Activated CD8-positive, alpha-beta T cell treated with anti-CD3 and anti-CD28 coated beads, Interleukin-2, amount 10 ng/mL, durations not matched to agents 7 days and 5 days (primary cell): ENCODE measurements at regions not wholly inside any gene's neighbourhood (a gene's known extent, or its start where the extent isn't known, plus 50 kb on each side); places are given as distances from the start of the nearest gene placed in this dataset.

ENCODE experiments used
- ATAC-seq: fragments of 150-1000 bp; cut with Tn5 transposase; one replicate; pipeline ENCODE4 v1.10.0; 2021; ENCODE audit warnings: moderate library complexity
- CTCF ChIA-PET: fragments of 350-600 bp; sonication (Branson Sonifier 250); formaldehyde crosslinking; loops from one replicate; lab custom pipeline; 2021; ENCODE audit warnings: antibody characterized with exemption; lab: Charles Lee
- POLR2A ChIA-PET: fragments of 350-600 bp; sonication (Branson Sonifier 250); formaldehyde crosslinking; loops from one replicate; lab custom pipeline; 2021; ENCODE audit warnings: antibody characterized with exemption; lab: Charles Lee
- DNase-seq: peaks from one replicate; pipeline ENCODE4 v3.0.0-alpha.2; 2020
- H3K27ac Mint-ChIP-seq: one replicate; pipeline ENCODE4 v1.8.0; 2021; ENCODE audit warnings: mild to moderate bottlenecking, mixed read lengths
- H3K27me3 Mint-ChIP-seq: one replicate; pipeline ENCODE4 v1.8.0; 2021; ENCODE audit warnings: low read depth, mixed read lengths
- H3K36me3 Mint-ChIP-seq: one replicate; pipeline ENCODE4 v1.8.0; 2021; ENCODE audit warnings: low read depth, mixed read lengths
- H3K4me1 Mint-ChIP-seq: one replicate; pipeline ENCODE4 v1.8.0; 2021; ENCODE audit warnings: low read depth, mixed read lengths
- H3K4me3 Mint-ChIP-seq: one replicate; pipeline ENCODE4 v1.8.0; 2021; ENCODE audit warnings: mild to moderate bottlenecking, mixed read lengths
- H3K9me3 Mint-ChIP-seq: one replicate; pipeline ENCODE4 v1.8.0; 2022; ENCODE audit warnings: mixed read lengths; ENCODE audit not compliant: insufficient read depth

DNA sequence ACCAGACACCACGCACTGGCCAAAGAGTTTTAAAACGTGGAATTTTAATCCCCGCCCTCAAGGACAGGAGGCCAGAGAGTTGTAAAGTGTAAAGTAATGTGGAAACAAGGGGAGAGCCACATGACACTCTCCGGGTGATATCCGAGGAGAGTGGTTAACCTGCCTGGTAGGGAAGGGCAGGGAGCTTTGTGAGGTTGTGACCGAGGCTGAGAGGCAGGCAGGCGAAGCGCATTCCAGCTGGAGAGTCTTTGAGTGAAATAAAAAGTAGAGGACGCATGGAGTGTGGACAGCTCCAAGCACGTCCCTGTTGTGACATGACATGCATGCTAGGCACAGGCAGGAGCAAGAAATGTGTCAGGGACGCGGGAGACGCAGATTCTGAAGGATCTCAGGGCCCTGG is 539.5 kb downstream of the RNF144A start:
- no peak for DNase-seq
- peaks cover 44% of the 10 kb centered on the region for H3K4me1 Mint-ChIP-seq
- H3K27ac Mint-ChIP-seq: no peak overlapping the region
- no peak for ATAC-seq
- no peak overlapping the region for H3K4me3 Mint-ChIP-seq
- ChIA-PET CTCF (interaction anchor here (0.7 to 1.2 kb wide), 2 partner anchors 12 to 24 kb away, joined by 3 read pairs; no protein-coding TSS in a partner anchor), POLR2A (interaction anchor here (1.0 to 1.1 kb wide), 2 partner anchors 11 to 1225 kb away, joined by 3 to 4 read pairs; partner anchors contain the start of gene ID2)
- H3K9me3 Mint-ChIP-seq: peaks cover 19% of the 10 kb centered on the region
- peaks cover 47% of the 10 kb centered on the region for H3K36me3 Mint-ChIP-seq
- H3K27me3 Mint-ChIP-seq: no peaks in the 10 kb centered on the region

GRCh38 chr2:7458066-7458465 is 540.9 kb downstream of the RNF144A start:
- ChIA-PET POLR2A (no interaction called here), CTCF (interaction anchor here (1.1 kb wide), 1 partner anchor 31 kb away, joined by 3 read pairs; no protein-coding TSS in a partner anchor)
- Mint-ChIP-seq H3K36me3 (peaks cover 49% of the 10 kb centered on the region), H3K27me3 (no peaks in the 10 kb centered on the region), H3K9me3 (peaks cover 25% of the 10 kb centered on the region), H3K4me1 (peaks cover 31% of the 10 kb centered on the region), H3K4me3 (no peak overlapping the region), H3K27ac (no peak overlapping the region)
- DNase-seq (no peak), ATAC-seq (no peak)

- peak; percentile 71 for DNase-seq
- ChIA-PET CTCF (interaction anchor here (0.5 to 4.0 kb wide), 7 partner anchors 11 to 204 kb away, joined by 3 to 23 read pairs (median 3); no protein-coding TSS in a partner anchor), POLR2A (interaction anchor here (0.7 to 3.6 kb wide), 5 partner anchors 11 to 100 kb away, joined by 3 to 31 read pairs (median 4); no protein-coding TSS in a partner anchor)
- ATAC-seq: peak; percentile 97
- H3K27ac Mint-ChIP-seq: peak overlapping the region; percentile 87
- peaks cover 36% of the 10 kb centered on the region for H3K9me3 Mint-ChIP-seq
- no peaks in the 10 kb centered on the region for H3K27me3 Mint-ChIP-seq
- no peak overlapping the region for H3K4me3 Mint-ChIP-seq
- H3K4me1 Mint-ChIP-seq: peaks cover 48% of the 10 kb centered on the region
- H3K36me3 Mint-ChIP-seq: peaks cover 40% of the 10 kb centered on the region
Observed at GRCh38 chr2:7467782-7468447, 550.7 kb downstream of the RNF144A start.

GRCh38 chr2:7468448-7468828 is 551.2 kb downstream of the RNF144A start:
- Mint-ChIP-seq H3K36me3 (peaks cover 37% of the 10 kb centered on the region), H3K4me1 (peaks cover 53% of the 10 kb centered on the region), H3K9me3 (peaks cover 32% of the 10 kb centered on the region), H3K27me3 (no peaks in the 10 kb centered on the region), H3K4me3 (no peak overlapping the region), H3K27ac (peak overlapping the region; percentile 87)
- POLR2A ChIA-PET: interaction anchor here (1.0 to 3.6 kb wide), 4 partner anchors 12 to 37 kb away, joined by 3 to 31 read pairs (median 4); no protein-coding TSS in a partner anchor
- CTCF ChIA-PET: interaction anchor here (0.5 to 4.0 kb wide), 6 partner anchors 11 to 203 kb away, joined by 3 to 23 read pairs (median 4); no protein-coding TSS in a partner anchor
- no peak for DNase-seq
- no peak for ATAC-seq

GRCh38 chr2:7468955-7469354 is 551.7 kb downstream of the RNF144A start:
- DNase-seq: no peak
- H3K9me3 Mint-ChIP-seq: peaks cover 31% of the 10 kb centered on the region
- H3K4me3 Mint-ChIP-seq: no peak overlapping the region
- POLR2A ChIA-PET: interaction anchor here (0.7 to 3.6 kb wide), 2 partner anchors 17 to 99 kb away, joined by 3 to 31 read pairs; no protein-coding TSS in a partner anchor
- peaks cover 35% of the 10 kb centered on the region for H3K36me3 Mint-ChIP-seq
- ATAC-seq: no peak
- H3K27me3 Mint-ChIP-seq: no peaks in the 10 kb centered on the region
- CTCF ChIA-PET: interaction anchor here (1.0 to 4.0 kb wide), 4 partner anchors 15 to 99 kb away, joined by 3 to 23 read pairs (median 4); no protein-coding TSS in a partner anchor
- peaks cover 55% of the 10 kb centered on the region for H3K4me1 Mint-ChIP-seq
- peak overlapping the region; percentile 87 for H3K27ac Mint-ChIP-seq

DNA sequence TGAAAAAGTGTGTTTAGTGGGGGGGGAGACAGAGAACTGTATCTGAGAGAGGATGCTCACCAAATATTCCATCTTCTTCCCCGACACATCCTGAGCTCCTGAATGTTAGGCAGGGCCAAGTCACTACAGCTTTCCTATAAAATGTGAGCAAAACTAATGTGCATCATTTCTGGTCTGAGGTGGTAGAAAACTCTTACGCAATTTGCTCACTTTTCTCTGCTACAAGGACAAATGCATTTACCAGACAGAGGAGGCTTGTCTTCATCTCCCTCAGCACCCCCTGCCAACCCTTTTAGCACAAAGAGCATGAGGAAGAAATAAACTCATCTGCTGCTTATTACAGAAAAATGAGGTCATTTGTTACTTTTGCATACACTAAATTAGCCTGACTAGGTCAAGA is 554.0 kb downstream of the RNF144A start:
- peaks cover 16% of the 10 kb centered on the region for H3K9me3 Mint-ChIP-seq
- no peak for DNase-seq
- H3K27me3 Mint-ChIP-seq: no peaks in the 10 kb centered on the region
- ChIA-PET CTCF (interaction anchor here (0.6 to 0.9 kb wide), 2 partner anchors 72 to 201 kb away, joined by 3 to 4 read pairs; no protein-coding TSS in a partner anchor), POLR2A (interaction anchor here (1.5 kb wide), 1 partner anchor 21 kb away, joined by 3 read pairs; no protein-coding TSS in a partner anchor)
- peaks cover 36% of the 10 kb centered on the region for H3K36me3 Mint-ChIP-seq
- H3K4me1 Mint-ChIP-seq: peaks cover 57% of the 10 kb centered on the region
- no peak for ATAC-seq
- no peak overlapping the region for H3K27ac Mint-ChIP-seq
- no peak overlapping the region for H3K4me3 Mint-ChIP-seq

GRCh38 chr2:7472465-7472864 is 555.3 kb downstream of the RNF144A start:
- no peak for DNase-seq
- no peaks in the 10 kb centered on the region for H3K27me3 Mint-ChIP-seq
- peaks cover 16% of the 10 kb centered on the region for H3K9me3 Mint-ChIP-seq
- ChIA-PET POLR2A (interaction anchor here (0.7 to 1.6 kb wide), 5 partner anchors 22 to 1208 kb away, joined by 3 to 13 read pairs (median 3); no protein-coding TSS in a partner anchor), CTCF (interaction anchor here (0.7 to 1.1 kb wide), 4 partner anchors 19 to 52 kb away, joined by 3 to 4 read pairs (median 3); no protein-coding TSS in a partner anchor)
- peaks cover 35% of the 10 kb centered on the region for H3K36me3 Mint-ChIP-seq
- peaks cover 62% of the 10 kb centered on the region for H3K4me1 Mint-ChIP-seq
- H3K4me3 Mint-ChIP-seq: no peak overlapping the region
- H3K27ac Mint-ChIP-seq: no peak overlapping the region
- no peak for ATAC-seq

DNA sequence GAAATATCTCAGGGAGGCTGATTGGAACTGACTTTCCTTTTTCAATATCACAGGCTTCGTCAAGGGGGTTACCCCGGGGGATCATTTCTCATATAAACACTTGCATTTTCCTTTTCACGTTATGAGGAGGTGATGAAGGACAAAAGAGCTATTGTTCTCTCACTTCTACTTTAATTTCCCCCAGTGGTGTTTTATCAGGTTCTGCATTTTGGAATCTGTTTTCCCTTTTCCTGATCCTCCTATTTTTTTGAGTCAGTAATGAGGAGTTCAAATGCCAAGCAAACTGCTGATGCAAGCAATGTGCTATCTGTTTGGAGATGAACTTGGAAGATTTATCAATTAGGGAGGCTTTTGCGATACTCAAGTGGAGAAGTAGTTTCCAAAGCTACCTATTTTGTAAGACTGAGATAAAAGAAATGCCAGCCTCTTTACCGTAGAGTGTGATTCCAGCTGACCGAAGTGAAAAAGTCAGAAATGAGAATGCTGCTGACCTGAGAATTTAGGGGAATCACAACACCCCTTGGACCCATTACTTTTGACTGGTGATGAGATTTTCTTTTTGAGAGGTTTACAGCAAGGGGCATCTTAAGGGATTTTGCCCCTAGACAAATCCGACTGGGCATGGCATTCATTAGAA is 556.0 kb downstream of the RNF144A start:
- H3K4me3 Mint-ChIP-seq: no peak overlapping the region
- peaks cover 12% of the 10 kb centered on the region for H3K9me3 Mint-ChIP-seq
- ChIA-PET POLR2A (interaction anchor here (0.6 to 1.6 kb wide), 5 partner anchors 22 to 1207 kb away, joined by 3 to 13 read pairs (median 3); no protein-coding TSS in a partner anchor), CTCF (interaction anchor here (0.7 to 1.3 kb wide), 8 partner anchors 18 to 198 kb away, joined by 3 to 4 read pairs (median 3); no protein-coding TSS in a partner anchor)
- H3K36me3 Mint-ChIP-seq: peaks cover 28% of the 10 kb centered on the region
- no peak for DNase-seq
- peaks cover 58% of the 10 kb centered on the region for H3K4me1 Mint-ChIP-seq
- peak overlapping the region; percentile 27 for H3K27ac Mint-ChIP-seq
- ATAC-seq: no peak
- H3K27me3 Mint-ChIP-seq: no peaks in the 10 kb centered on the region

GRCh38 chr2:7476371-7476770 is 559.2 kb downstream of the RNF144A start:
- peaks cover 6% of the 10 kb centered on the region for H3K9me3 Mint-ChIP-seq
- ChIA-PET POLR2A (no interaction called here), CTCF (no interaction called here)
- H3K27me3 Mint-ChIP-seq: no peaks in the 10 kb centered on the region
- no peak overlapping the region for H3K27ac Mint-ChIP-seq
- DNase-seq (no peak), ATAC-seq (no peak)
- H3K4me3 Mint-ChIP-seq: no peak overlapping the region
- peaks cover 24% of the 10 kb centered on the region for H3K36me3 Mint-ChIP-seq
- peaks cover 40% of the 10 kb centered on the region for H3K4me1 Mint-ChIP-seq

DNA sequence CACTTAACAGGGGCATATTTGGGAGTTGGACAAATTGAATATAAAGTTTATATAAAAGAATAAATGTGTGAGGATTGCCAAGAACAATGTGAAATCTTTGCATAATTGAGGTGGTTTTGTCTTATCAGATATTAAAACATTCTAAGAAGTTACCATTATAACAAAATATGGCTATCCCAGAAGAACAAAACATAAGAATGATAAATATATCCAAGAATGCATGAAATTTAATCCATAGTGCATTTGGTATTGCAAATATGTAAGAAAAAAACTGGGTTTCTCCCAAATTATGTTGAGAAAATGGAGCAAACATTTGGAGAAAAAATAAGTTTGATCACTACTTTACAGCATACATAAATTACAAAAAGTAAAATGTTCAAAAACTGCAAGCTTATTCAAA is 562.4 kb downstream of the RNF144A start:
- peaks cover 28% of the 10 kb centered on the region for H3K4me1 Mint-ChIP-seq
- DNase-seq (no peak), ATAC-seq (no peak)
- H3K27ac Mint-ChIP-seq: no peak overlapping the region
- peaks cover 18% of the 10 kb centered on the region for H3K9me3 Mint-ChIP-seq
- ChIA-PET POLR2A (no interaction called here), CTCF (interaction anchor here (1.5 kb wide), 1 partner anchor 88 kb away, joined by 3 read pairs; no protein-coding TSS in a partner anchor)
- no peak overlapping the region for H3K4me3 Mint-ChIP-seq
- no peaks in the 10 kb centered on the region for H3K27me3 Mint-ChIP-seq
- H3K36me3 Mint-ChIP-seq: peaks cover 34% of the 10 kb centered on the region

GRCh38 chr2:7480431-7480830 is 563.2 kb downstream of the RNF144A start:
- H3K4me1 Mint-ChIP-seq: peaks cover 26% of the 10 kb centered on the region
- ChIA-PET POLR2A (no interaction called here), CTCF (interaction anchor here (1.5 kb wide), 1 partner anchor 87 kb away, joined by 3 read pairs; no protein-coding TSS in a partner anchor)
- peaks cover 31% of the 10 kb centered on the region for H3K36me3 Mint-ChIP-seq
- no peaks in the 10 kb centered on the region for H3K27me3 Mint-ChIP-seq
- no peak for DNase-seq
- H3K27ac Mint-ChIP-seq: no peak overlapping the region
- peaks cover 15% of the 10 kb centered on the region for H3K9me3 Mint-ChIP-seq
- H3K4me3 Mint-ChIP-seq: no peak overlapping the region
- no peak for ATAC-seq
